RPMI7951 (cell line): ENCODE measurements at regions not wholly inside any gene's neighbourhood (a gene's known extent, or its start where the extent isn't known, plus 50 kb on each side); places are given as distances from the start of the nearest gene placed in this dataset.
"Not testable (repeated sequence)": the region's sequence is repeated elsewhere in the genome, so short reads cannot be mapped to it uniquely, and the experiment has no call there.

Source experiments
- DNase-seq: peaks from one replicate; pipeline ENCODE4 v3.0.0-alpha.2; 2012; ENCODE audit warnings: low read depth

GRCh38 chr21:20351138-20351537, 647.1 kb upstream of the NCAM2 start:
- no peak for DNase-seq

GRCh38 chr21:20353351-20353750, 644.9 kb upstream of the NCAM2 start:
- DNase-seq = no peak

DNA sequence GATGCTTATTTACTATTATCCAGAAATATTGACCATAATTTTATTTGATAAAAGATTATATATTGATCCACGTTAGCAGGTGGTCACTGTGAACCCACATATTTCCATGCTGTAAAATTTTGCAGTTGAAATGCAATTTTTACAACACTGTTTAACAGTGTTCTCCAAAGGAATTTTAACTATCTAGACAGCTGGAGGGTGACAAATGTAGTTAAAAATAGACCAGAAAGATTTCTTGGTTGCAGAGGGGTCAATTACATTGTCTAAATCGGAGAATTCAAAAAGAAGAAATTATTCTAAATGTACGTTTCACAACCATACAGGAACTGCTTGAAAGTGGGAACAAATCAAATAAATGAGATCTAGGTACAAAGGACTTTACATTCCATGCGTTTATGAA, 625.2 kb upstream of the NCAM2 start:
- no peak for DNase-seq

GRCh38 chr21:20377250-20377649, 621.0 kb upstream of the NCAM2 start:
- no peak for DNase-seq

- DNase-seq = no peak
Observed at GRCh38 chr21:20388400-20388799, 609.8 kb upstream of the NCAM2 start.

DNA sequence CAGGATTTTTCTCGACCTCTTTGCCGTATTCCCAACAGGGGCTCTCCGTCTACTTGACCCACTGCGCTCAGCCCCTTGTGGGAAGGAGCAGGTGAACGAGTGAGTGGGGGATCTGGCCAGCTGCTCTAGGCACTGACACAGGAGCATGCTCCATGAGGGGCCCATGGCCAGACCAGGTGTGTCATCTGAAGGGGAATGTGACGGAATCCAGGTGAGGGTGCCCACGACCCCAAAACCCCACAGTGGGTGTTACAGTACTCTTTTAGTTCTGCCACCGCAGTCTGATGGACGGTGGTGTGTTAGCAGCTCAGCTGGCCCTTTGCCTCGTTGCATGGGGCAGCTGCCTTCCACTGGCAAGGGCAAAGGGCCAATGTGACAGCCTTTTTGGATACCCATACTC, 601.4 kb upstream of the NCAM2 start:
- DNase-seq = no peak

DNA sequence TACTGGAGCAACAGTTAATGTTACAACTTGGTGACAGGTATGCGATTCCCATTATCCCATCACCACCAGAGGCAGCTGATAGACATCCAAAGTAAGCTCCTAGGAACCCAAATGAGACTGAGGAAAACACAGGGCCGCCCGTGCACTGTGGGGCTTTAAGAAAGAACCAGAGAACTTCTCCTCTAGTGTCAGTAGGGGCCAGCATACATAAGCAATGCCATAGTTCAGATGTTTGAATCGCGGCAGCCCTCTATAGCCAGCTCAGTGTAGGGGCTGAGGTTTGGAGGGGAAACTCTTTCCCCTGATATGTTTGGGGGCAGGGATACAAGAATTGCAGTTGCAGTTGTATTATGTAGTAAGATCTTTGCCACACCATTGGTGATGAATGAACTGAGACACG, 593.3 kb upstream of the NCAM2 start:
- DNase-seq = no peak

DNA sequence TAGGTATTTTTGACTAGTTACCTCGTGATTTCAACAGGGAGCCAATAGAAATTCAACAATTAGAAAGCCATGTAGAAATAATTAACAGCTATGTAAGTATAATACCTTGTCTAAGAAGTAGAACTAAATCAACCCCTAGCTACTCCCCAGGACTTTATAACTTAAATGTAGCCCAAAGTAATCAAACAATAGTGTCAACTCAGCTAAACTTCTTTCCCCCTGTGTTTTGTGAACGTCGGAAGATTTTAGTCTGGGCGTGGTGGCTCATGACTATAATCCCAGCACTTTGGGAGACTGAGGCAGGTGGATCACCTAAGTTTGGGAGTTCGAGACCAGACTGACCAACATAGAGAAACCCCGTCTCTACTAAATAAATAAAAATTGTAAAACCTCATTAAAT, 579.9 kb upstream of the NCAM2 start:
- DNase-seq = no peak

DNA sequence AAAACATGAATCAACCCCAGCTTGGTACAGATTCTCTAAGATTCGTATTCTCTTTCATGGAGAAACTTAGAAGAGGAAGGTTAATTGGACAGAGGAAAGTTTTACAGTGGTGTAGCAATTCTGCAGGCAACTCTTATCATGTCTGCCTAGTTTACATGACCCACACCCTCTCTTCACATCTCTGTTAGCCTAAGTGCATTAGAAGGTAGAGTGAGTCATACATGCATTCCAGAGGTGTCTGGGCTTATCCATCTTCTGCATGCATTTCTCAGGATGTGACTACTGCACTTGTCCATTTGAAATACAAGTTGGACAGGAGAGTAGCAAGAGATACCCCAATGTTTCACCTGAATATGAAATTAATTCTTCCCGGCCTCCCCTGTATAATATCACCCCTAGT, 578.4 kb upstream of the NCAM2 start:
- no peak for DNase-seq

DNA sequence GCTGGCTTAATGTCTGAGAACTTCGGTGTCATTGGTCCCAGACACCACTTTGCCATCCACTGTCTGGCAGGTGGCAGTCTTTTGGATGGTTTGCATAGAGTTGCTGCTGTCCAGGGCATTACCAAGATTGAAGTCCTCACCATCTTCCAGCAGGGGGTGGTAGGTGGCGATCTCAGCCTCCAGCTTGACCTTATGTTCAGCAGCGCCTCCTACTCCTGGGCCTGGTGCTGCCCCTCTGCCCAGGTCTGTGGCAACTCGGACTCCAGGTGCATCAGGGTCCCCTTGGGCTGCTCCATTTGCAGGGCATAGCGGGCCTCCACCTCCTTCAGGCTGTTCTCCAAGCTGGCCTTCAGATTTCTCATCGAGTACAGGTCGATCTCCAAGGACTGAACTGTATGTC, 573.3 kb upstream of the NCAM2 start:
- DNase-seq = no peak

DNA sequence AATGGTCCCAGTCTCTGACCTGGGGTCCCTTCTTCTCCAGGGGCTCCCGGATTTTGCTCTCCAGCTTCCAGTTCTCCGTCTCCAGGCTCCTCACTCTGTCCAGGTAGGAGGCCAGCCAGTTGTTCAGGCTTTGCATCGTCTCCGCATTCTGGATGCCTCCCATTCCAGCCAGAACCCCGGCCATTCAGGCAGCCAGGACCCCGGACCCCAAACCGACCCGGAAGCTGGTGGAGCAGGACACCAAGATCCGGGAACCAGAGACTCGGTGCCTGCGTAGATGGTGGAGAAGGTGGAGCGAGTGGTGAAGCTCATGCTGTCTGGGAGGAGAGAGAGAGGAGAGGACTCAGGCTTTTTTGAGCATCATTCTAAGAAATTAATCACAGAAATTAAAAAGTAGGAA, 572.4 kb upstream of the NCAM2 start:
- no peak for DNase-seq

DNA sequence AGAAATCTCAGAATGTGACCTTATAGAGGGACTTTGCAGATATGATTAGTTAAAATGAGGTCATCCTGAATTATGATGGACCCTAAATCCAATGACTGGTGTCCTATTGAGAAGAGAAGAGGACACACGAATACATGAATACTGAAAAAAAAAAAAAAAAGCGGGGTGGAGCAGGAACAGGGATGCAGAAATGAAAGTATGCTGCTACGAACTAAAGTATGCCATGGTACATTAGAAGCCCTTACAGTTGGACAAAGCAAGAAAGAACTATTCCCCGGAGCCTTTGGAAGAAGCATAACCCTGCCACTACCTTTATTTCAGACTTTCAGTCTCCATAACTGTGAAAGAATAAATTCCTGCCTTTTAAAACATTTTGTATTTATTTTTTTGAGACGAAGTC, 557.9 kb upstream of the NCAM2 start:
- DNase-seq = no peak

GRCh38 chr21:20443558-20444155, 554.6 kb upstream of the NCAM2 start:
- DNase-seq = no peak

DNA sequence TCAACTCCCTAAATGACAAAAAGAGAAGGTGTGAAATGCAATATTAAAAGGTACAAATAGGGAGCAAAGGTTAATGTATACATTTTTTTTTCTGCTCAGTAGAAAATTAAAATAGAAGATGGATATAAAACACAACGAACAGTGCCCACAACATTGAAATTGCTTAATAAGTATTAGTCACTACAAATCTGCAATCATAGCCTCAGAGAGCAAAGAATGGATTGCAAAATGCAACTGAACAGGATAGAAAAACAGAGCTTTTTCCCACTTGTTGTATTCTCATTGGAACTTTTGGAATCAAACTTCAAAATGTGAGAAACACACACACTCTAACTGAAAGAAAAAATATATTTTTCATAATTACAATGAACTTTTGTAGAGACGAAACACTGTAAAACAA, 552.2 kb upstream of the NCAM2 start:
- no peak for DNase-seq

DNA sequence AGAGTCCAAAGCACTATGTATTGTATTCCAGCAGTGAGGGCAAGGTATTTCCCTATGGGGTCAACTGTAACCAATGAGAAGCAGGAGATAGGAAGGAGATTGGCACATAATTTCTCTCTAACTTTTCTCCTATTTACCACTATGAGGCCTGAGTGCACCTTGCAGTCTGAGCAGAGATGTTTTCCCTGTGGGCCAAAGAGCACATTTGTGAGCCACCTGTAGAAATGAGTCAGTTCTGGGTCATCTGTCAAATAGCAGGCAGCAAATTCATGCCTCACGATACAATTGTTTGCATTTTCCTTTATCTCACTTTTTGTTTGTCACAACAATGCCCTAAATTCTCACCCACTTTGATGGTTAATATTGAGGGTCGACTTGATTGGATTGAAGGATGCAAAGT, 547.2 kb upstream of the NCAM2 start:
- peak; percentile 59 for DNase-seq

DNA sequence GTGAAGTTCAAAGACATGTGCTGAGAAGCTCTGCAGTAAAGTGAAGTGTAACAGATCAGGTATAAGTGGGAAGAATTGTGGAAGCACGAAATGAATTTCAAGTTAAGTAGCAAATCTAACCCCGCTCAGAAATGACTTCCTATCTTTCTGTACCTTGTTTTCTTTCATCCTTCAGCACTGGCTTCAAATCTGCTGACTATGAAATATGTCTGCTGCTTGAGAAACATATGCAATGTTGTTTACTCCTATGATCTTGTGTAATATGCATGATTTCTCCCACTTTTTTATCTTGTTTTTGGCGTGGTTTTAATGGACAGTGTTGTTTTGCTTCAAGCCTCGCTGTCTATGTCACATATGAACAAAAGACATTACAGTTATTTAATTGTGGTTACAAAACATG, 545.3 kb upstream of the NCAM2 start:
- no peak for DNase-seq

- DNase-seq = peak; percentile 10
Observed at GRCh38 chr21:20459838-20460237, 538.4 kb upstream of the NCAM2 start.

GRCh38 chr21:20463362-20463761, 534.8 kb upstream of the NCAM2 start:
- DNase-seq = no peak

- no peak for DNase-seq
Observed at GRCh38 chr21:20469361-20469760, 528.8 kb upstream of the NCAM2 start.

GRCh38 chr21:20486303-20486702, 511.9 kb upstream of the NCAM2 start:
- no peak for DNase-seq

GRCh38 chr21:20502915-20503314, 495.3 kb upstream of the NCAM2 start:
- DNase-seq = not testable (repeated sequence)

- DNase-seq = no peak
Observed at GRCh38 chr21:20507783-20508182, 490.4 kb upstream of the NCAM2 start.

DNA sequence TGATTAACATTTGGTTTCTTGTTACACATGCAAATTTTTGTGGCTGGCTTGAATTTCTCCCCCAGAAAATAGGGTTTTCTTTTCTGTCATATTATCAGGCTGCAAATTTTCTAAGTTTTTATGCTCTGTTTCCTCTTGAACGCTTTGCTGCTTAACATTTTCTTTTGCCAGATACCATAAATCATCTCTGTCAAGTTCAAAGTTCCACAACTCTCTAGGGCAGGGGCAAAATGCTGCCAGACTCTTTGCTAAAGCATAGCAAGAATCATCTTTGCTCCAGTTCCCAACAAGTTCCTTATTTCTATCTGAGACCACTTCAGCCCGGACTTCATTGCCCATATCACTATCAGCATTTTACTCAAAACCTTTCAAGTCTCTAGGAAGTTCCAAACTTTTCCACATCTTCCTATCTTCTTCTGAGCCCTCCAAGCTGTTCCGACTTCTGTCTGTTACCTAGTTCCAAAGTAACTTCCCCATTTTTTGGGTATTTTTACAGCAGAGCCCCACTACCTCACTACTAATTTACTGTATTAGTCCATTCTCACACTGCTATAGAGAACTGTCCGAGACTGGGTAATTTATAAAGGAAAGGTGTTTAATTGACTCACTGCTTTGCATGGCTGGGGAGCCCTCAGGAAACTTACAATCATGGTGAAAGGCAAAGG, 486.9 kb upstream of the NCAM2 start:
- DNase-seq = no peak

DNA sequence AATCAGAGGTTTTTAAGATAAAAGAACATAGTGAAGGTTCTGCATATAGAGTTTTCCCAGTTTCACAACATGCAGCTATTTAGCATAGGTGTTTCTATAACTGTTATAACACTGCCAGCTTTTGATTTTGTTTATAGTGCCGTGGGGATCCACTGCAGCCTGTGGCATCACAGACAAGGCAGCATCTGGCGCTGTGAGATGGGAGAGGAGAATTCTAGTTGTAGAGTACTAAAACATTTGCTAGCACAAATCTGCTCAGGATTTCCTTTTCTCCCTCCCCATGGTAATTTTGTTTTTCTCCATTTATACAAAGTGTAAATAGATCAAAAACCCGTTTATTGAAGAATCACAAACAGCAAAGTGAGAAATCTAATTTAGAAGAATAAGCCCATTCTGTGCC, 482.8 kb upstream of the NCAM2 start:
- DNase-seq = no peak
